Fibroblast of villous mesenchyme (primary cell): ENCODE measurements at regions not wholly inside any gene's neighbourhood (a gene's known extent, or its start where the extent isn't known, plus 50 kb on each side); places are given as distances from the start of the nearest gene placed in this dataset.
A peak's percentile ranks its signal among the peaks of the same experiment; 100 is the strongest.

ENCODE experiments used
- DNase-seq: peaks from one replicate; pipeline ENCODE4 v3.0.0-alpha.2; 2010; ENCODE audit warnings: low read depth
- H3K4me3 ChIP-seq: 2 replicates; pipeline ENCODE4 v1.5.1; 2011; ENCODE audit warnings: low read depth, mild to moderate bottlenecking, low read length
- TF ChIP-seq, protein P1 (sequence below): IDR thresholded peaks from 2 replicates; pipeline ENCODE4 v1.5.1; 2012; ENCODE audit warnings: low read depth, mild to moderate bottlenecking, low read length; ENCODE audit not compliant: insufficient read depth

DNA sequence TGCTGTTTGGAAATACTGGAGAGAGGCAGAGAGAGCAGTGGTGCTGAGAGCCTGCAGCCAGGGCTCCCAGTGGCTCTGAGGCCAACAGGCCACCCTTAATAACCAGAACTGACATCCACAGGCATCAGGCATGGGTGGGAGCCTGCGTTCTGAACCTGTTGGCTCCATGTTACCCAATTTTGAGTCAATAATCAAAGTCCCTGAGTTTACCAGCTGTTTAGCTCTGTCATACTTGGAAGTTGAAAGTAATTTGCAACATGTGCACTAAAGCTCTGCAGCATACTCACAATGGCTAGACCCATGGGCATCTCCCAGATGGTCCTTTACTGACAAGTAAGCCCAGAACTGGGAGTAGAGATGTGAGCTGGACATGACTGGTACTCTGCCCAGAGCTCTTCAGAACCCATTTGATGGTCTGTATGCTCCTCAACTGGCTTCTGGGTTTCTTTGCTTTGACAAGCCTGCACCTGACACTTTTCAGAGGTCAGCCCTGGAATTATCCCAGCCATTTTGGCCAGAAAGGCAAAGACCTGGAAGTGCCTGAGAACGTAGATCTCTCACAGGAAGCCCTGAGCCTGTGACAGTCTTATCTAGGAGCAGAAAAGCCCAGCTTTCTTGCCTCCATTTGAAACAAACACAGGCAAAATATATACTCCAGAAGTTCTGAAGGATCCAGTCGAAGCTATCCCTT lies 122.4 kb upstream of the CITED2 start:
- no peak for DNase-seq
- TF ChIP-seq, protein P1, sequence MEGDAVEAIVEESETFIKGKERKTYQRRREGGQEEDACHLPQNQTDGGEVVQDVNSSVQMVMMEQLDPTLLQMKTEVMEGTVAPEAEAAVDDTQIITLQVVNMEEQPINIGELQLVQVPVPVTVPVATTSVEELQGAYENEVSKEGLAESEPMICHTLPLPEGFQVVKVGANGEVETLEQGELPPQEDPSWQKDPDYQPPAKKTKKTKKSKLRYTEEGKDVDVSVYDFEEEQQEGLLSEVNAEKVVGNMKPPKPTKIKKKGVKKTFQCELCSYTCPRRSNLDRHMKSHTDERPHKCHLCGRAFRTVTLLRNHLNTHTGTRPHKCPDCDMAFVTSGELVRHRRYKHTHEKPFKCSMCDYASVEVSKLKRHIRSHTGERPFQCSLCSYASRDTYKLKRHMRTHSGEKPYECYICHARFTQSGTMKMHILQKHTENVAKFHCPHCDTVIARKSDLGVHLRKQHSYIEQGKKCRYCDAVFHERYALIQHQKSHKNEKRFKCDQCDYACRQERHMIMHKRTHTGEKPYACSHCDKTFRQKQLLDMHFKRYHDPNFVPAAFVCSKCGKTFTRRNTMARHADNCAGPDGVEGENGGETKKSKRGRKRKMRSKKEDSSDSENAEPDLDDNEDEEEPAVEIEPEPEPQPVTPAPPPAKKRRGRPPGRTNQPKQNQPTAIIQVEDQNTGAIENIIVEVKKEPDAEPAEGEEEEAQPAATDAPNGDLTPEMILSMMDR = no peak
- H3K4me3 ChIP-seq = no peak overlapping the region

DNA sequence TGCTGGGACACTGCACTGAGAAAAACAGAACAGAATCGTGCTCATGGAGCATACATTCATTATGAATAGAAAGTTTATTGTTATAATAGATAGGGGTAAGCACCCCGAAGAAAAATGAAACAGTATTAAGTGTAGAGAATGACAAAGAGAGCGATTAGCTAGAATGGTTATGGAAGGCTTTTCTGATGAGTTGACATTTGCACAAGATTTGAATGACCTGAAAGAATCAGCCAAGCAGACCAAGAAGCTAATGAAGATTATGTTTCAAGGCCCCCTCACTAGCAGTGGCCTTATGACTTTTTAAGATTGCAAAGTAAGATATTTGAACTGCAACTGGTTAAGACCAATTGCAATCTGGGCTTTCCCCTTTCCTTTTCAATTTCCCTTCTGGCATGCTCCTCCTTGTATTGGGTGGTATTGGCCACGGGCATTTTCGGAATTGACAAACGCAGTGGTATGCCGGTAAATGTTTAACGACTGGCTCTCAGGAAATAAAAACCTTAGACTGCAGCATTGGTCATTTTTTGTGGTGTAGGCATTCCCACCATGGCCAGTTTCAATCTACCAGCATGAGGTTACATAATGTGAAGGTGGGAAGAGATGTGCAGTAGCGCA lies 120.0 kb upstream of the CITED2 start:
- TF ChIP-seq, protein P1 = no peak
- H3K4me3 ChIP-seq = no peak overlapping the region
- DNase-seq = no peak

DNA sequence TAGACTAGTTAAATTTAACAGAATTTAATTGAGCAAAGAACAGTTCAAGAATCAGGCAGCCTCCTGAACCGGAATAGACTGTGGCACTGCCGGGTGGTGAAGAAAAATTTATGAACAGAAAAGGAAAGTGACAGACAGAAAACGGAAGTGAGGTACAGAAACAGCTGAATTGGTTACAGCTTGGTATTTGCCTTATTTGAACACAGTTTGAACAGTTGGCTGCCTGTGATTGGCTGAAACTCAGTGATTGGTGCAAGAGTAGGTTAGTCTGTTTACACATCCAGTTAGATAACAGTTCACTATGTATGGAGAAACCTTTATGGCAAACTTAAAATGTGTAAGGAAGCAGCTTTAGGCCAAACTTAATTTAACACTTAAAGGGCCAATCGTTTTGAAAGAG lies 116.0 kb upstream of the CITED2 start:
- H3K4me3 ChIP-seq = no peak overlapping the region
- DNase-seq = peak; percentile 46
- TF ChIP-seq, protein P1 = no peak

DNA sequence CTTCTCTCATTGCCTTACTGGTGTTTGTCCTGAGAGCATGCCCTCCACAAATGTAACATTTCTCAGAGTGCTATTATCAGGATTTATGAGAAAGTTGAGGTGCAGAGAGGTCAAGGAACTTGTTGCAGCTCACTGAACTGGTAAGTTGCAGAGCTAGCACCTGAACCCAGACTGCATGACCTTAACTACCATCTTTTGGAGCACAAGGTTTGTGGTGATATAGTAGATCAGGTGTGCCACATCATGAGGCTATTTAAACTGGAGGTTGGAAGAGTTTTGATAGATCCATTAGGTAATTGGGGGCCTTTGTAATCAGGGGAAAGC lies 112.0 kb upstream of the CITED2 start:
- no peak for DNase-seq
- no peak overlapping the region for H3K4me3 ChIP-seq
- TF ChIP-seq, protein P1 = no peak

DNA sequence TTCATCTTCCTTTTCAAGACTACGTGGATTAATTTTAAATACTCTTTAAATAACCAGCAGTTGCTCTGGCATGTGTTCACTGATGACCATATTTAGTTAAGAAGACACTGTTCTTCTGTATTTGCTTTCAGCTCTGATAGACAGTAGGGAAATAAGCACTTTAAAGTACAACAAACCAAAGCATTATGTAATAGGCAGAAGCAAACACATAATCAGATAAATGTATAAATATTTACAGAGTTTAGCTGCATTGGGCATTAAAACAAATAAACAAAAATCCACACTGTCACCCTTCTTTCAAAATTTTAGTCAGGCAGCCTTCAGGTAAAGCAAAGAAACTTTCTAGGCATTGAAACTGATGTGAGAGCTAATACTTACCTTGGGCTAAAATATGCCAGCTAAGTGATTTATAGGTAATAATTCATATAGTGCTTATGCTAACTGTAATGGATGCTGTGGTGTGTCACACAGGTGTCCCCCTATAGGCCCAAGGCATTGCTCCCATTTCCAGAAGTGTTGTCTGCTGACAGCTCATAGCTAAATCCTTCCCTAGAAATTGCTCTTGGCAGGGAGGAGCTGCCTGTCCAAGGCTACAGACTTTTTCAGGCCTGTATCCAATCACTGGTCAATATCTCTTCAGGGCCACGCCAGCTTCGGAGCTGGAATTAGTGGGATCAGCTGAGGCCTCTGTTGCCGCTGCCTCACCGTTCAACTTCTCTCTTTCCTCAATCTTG lies 111.5 kb upstream of the CITED2 start:
- TF ChIP-seq, protein P1 = no peak
- H3K4me3 ChIP-seq = no peak overlapping the region
- no peak for DNase-seq

DNA sequence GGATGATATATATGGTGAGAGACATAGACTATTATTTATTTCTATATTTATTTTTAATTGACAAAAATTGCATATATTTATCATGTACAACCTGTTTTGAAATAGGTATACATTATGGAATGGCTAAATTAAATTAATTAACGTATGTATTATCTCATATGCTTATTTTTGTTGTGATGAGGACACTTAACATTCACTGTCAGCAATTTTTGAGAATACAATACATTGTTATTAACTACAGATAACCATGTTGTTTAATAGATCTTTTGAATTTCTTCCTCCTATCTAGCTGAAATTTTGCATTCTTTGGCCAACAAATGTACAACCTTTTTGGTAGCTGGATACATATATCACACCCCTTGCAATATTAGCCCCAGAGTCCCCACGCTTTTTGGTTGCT lies 110.7 kb upstream of the CITED2 start:
- TF ChIP-seq, protein P1 = no peak
- DNase-seq = no peak
- H3K4me3 ChIP-seq = no peak overlapping the region
